GM12878 (cell line): ENCODE measurements at regions not wholly inside any gene's neighbourhood (a gene's known extent, or its start where the extent isn't known, plus 50 kb on each side); places are given as distances from the start of the nearest gene placed in this dataset.
"Not testable (repeated sequence)": the region's sequence is repeated elsewhere in the genome, so short reads cannot be mapped to it uniquely, and the experiment has no call there.

ENCODE experiments used
- BHLHE40 ChIP-seq, 2 experiments: fragments of 450-650 bp in 1 of 2; IDR thresholded peaks; 2 replicates each; pipeline ENCODE4 v1.6.1; 2011 to 2017; ENCODE audit warnings: low read depth in 2 of 2, borderline replicate concordance in 1 of 2, improper control_type of control experiment in 1 of 2, low read length in 1 of 2, mild to moderate bottlenecking in 1 of 2
- CBX5 ChIP-seq: sonication (generic); IDR thresholded peaks from 2 replicates; pipeline ENCODE4 v1.6.1; 2016; ENCODE audit warnings: low read depth, moderate library complexity, mild to moderate bottlenecking, inconsistent platforms
- CTCF ChIP-seq, 3 experiments: IDR thresholded peaks in 2 of 3; conservative IDR thresholded peaks in 1 of 3; 2 replicates each; pipeline ENCODE4 v1.5.1; 2011; ENCODE audit warnings: low read depth in 3 of 3, low read length in 3 of 3, mild to moderate bottlenecking in 3 of 3, control low read depth in 2 of 3, moderate library complexity in 2 of 3, inconsistent platforms in 1 of 3, mixed read lengths in 1 of 3; ENCODE audit not compliant: control insufficient read depth in 2 of 3, insufficient read depth in 1 of 3; ENCODE audit errors: extremely low read depth in 1 of 3
- ELK1 ChIP-seq: IDR thresholded peaks from 2 replicates; pipeline ENCODE4 v1.6.1; 2012; ENCODE audit warnings: low read depth, low read length, improper control_type of control experiment
- EZH2 ChIP-seq: IDR thresholded peaks from 2 replicates; pipeline ENCODE4 v1.6.1; 2012; ENCODE audit warnings: low read depth, mild to moderate bottlenecking, control low read depth, inconsistent platforms, low read length, borderline replicate concordance; ENCODE audit not compliant: control insufficient read depth
- MXI1 ChIP-seq: fragments of 150-350 bp; IDR thresholded peaks from 2 replicates; pipeline ENCODE4 v1.6.1; 2011; ENCODE audit warnings: low read depth, mild to moderate bottlenecking, inconsistent platforms, low read length, improper control_type of control experiment
- NFYA ChIP-seq: IDR thresholded peaks from 2 replicates; pipeline ENCODE4 v1.6.1; 2011; ENCODE audit warnings: low read depth, mild to moderate bottlenecking, low read length, improper control_type of control experiment, borderline replicate concordance
- NRF1 ChIP-seq: conservative IDR thresholded peaks from 2 replicates; pipeline ENCODE4 v1.6.1; 2011; ENCODE audit warnings: mild to moderate bottlenecking, low read depth, low read length, improper control_type of control experiment
- SIN3A ChIP-seq: IDR thresholded peaks from 2 replicates; pipeline ENCODE4 v1.6.1; 2012; ENCODE audit warnings: low read depth, low read length, improper control_type of control experiment
- SIX5 ChIP-seq: IDR thresholded peaks from 2 replicates; pipeline ENCODE4 v1.6.1; 2011; ENCODE audit warnings: mild to moderate bottlenecking, low read depth, low read length, moderate library complexity; ENCODE audit not compliant: severe bottlenecking
- ZBTB33 ChIP-seq: fragments of 450-650 bp; IDR thresholded peaks from 2 replicates; pipeline ENCODE4 v1.6.1; 2017; ENCODE audit warnings: mild to moderate bottlenecking
- ZNF207 ChIP-seq: fragments of 450-650 bp; IDR thresholded peaks from 2 replicates; pipeline ENCODE4 v1.6.1; 2014; ENCODE audit warnings: antibody characterized with exemption, mild to moderate bottlenecking, borderline replicate concordance

GRCh38 chrX:92485487-92485886, 706.3 kb downstream of the PCDH11X start:
- TF ChIP-seq CBX5; NFYA; EZH2; BHLHE40 (IDR thresholded peaks at IDR 0.05; ENCODE audit: borderline replicate concordance in 1 of 2, low read depth in 2 of 2, low read length in 1 of 2); SIX5; CTCF (IDR thresholded peaks at IDR 0.05 in 2 of 3, conservative IDR thresholded peaks at IDR 0.05 in 1 of 3; ENCODE audit: control insufficient read depth in 2 of 3, extremely low read depth in 1 of 3, insufficient read depth in 1 of 3, low read depth in 3 of 3, low read length in 3 of 3); ZBTB33; SIN3A; ZNF207; NRF1; ELK1; MXI1: not testable (repeated sequence)
